Tibial nerve (tissue), 4 donors: ENCODE measurements at regions not wholly inside any gene's neighbourhood (a gene's known extent, or its start where the extent isn't known, plus 50 kb on each side); places are given as distances from the start of the nearest gene placed in this dataset.
"Not testable (repeated sequence)": the region's sequence is repeated elsewhere in the genome, so short reads cannot be mapped to it uniquely, and the experiment has no call there.

Experiments used
- DNase-seq, 2 donors: peaks; one replicate each; pipeline ENCODE4 v3.0.0-alpha.2; 2019; ENCODE audit warnings: low spot score in 2 of 2
- H3K27ac ChIP-seq, 4 donors: fragments of 200-600 bp; sonication (generic) in 3 of 4; one replicate each; pipeline ENCODE4 v1.5.1; 2017 to 2019; ENCODE audit warnings: mild to moderate bottlenecking in 1 of 4
- H3K27me3 ChIP-seq, 2 donors: fragments of 200-600 bp; sonication (generic) in 1 of 2; one replicate each; pipeline versions ENCODE4 v1.5.1 to v1.6.0; 2017 to 2019
- H3K36me3 ChIP-seq, 3 donors: fragments of 200-600 bp; sonication (generic); one replicate each; pipeline ENCODE4 v1.5.1; 2018 to 2019
- H3K4me1 ChIP-seq, 4 donors: fragments of 200-600 bp; sonication (generic) in 3 of 4; one replicate each; pipeline ENCODE4 v1.5.1; 2017 to 2019
- H3K4me3 ChIP-seq, 4 donors: fragments of 200-600 bp; sonication (generic) in 3 of 4; one replicate each; pipeline ENCODE4 v1.5.1; 2017 to 2019; ENCODE audit warnings: mild to moderate bottlenecking in 1 of 4, moderate library complexity in 1 of 4
- H3K9me3 ChIP-seq, 4 donors: fragments of 200-600 bp; sonication (generic) in 3 of 4; one replicate each; pipeline ENCODE4 v1.5.1; 2017 to 2019
- CTCF ChIP-seq, 5 experiments: fragments of 200-600 bp in 3 of 5; fragments of 450-650 bp in 2 of 5; sonication (generic) in 3 of 5; IDR thresholded peaks; one replicate each; pipeline ENCODE4 v1.5.1; 2016 to 2019; ENCODE audit warnings: antibody characterized with exemption in 5 of 5, mild to moderate bottlenecking in 3 of 5, moderate library complexity in 2 of 5
- EP300 ChIP-seq, 2 donors: sonication (generic); formaldehyde crosslinking; IDR thresholded peaks; one replicate each; pipeline ENCODE4 v1.6.1; 2017; ENCODE audit warnings: antibody characterized with exemption in 2 of 2, mild to moderate bottlenecking in 1 of 2
- POLR2A ChIP-seq, 2 donors: fragments of 450-650 bp; IDR thresholded peaks; one replicate each; pipeline ENCODE4 v1.6.1; 2017; ENCODE audit warnings: antibody characterized with exemption in 2 of 2, mild to moderate bottlenecking in 2 of 2, moderate library complexity in 2 of 2
- WGBS, 2 donors: methylation state at CpG; one replicate each; pipeline ENCODE4 v1.1.5; 2018; 5-methylcytosine and 5-hydroxymethylcytosine counted together

- Histone ChIP-seq H3K4me1 (peaks cover 0 to 5% (median 0%) of the 10 kb centered on the region in 4 donors), H3K9me3 (peaks cover 0 to 17% (median 0%) of the 10 kb centered on the region in 4 donors), H3K4me3 (peak overlapping the region in 1 of 4 donors; percentile 28), H3K27ac (no peak overlapping the region), H3K27me3 (peaks cover 0 to 42% of the 10 kb centered on the region in 2 donors), H3K36me3 (no peaks in the 10 kb centered on the region)
- WGBS, 2 donors: 14 to 20% methylated on average over 22 to 26 of the region's 43 CpGs
- TF ChIP-seq EP300 (IDR thresholded peaks at IDR 0.05) (no peak), CTCF (IDR thresholded peaks at IDR 0.05) (no peak), POLR2A (IDR thresholded peaks at IDR 0.05) (no peak)
- no peak for DNase-seq
These were observed 80.8 kb downstream of the ZNF467 start for GRCh38 chr7:149692557-149692982.

GRCh38 chr7:149692056-149692455, 81.3 kb downstream of the ZNF467 start:
- Histone ChIP-seq H3K4me1 (peaks cover 0 to 5% (median 0%) of the 10 kb centered on the region in 4 donors), H3K9me3 (peaks cover 0 to 12% (median 0%) of the 10 kb centered on the region in 4 donors), H3K27me3 (peaks cover 0 to 42% of the 10 kb centered on the region in 2 donors), H3K27ac (no peak overlapping the region), H3K4me3 (no peak overlapping the region), H3K36me3 (no peaks in the 10 kb centered on the region)
- no peak for DNase-seq
- 89 to 90% methylated on average over 9 of the region's 9 CpGs for WGBS, 2 donors
- TF ChIP-seq POLR2A (IDR thresholded peaks at IDR 0.05) (no peak), CTCF (IDR thresholded peaks at IDR 0.05) (no peak), EP300 (IDR thresholded peaks at IDR 0.05) (no peak)

GRCh38 chr7:149690688-149691446, 82.5 kb downstream of the ZNF467 start:
- peak; percentile 41 to 67 for DNase-seq
- Histone ChIP-seq H3K9me3 (peaks cover 0 to 11% (median 0%) of the 10 kb centered on the region in 4 donors), H3K4me1 (peaks cover 0 to 5% (median 0%) of the 10 kb centered on the region in 4 donors), H3K27ac (no peak overlapping the region), H3K4me3 (no peak overlapping the region), H3K27me3 (peaks cover 0 to 42% of the 10 kb centered on the region in 2 donors), H3K36me3 (no peaks in the 10 kb centered on the region)
- TF ChIP-seq CTCF (IDR thresholded peaks at IDR 0.05) (no peak), EP300 (IDR thresholded peaks at IDR 0.05) (no peak), POLR2A (IDR thresholded peaks at IDR 0.05) (no peak)
- 34 to 37% methylated on average over 22 of the region's 22 CpGs for WGBS, 2 donors

GRCh38 chr7:149689291-149689721, 84.1 kb downstream of the ZNF467 start:
- no peaks in the 10 kb centered on the region for H3K36me3 ChIP-seq
- H3K27ac ChIP-seq: no peak overlapping the region
- peaks cover 0 to 11% (median 0%) of the 10 kb centered on the region in 4 donors for H3K4me1 ChIP-seq
- peaks cover 0 to 39% of the 10 kb centered on the region in 2 donors for H3K27me3 ChIP-seq
- H3K9me3 ChIP-seq: peaks cover 0 to 11% (median 0%) of the 10 kb centered on the region in 4 donors
- H3K4me3 ChIP-seq: no peak overlapping the region
- WGBS, 2 donors: 84 to 86% methylated on average over 5 of the region's 5 CpGs
- no peak for DNase-seq
- TF ChIP-seq EP300 (IDR thresholded peaks at IDR 0.05) (no peak), CTCF (IDR thresholded peaks at IDR 0.05) (no peak), POLR2A (IDR thresholded peaks at IDR 0.05) (no peak)

- DNase-seq: no peak
These were observed 84.6 kb downstream of the ZNF467 start for GRCh38 chr7:149688836-149689235.

GRCh38 chr7:149687820-149688219, 85.6 kb downstream of the ZNF467 start:
- Histone ChIP-seq H3K9me3 (peaks cover 0 to 11% (median 0%) of the 10 kb centered on the region in 4 donors), H3K27me3 (peaks cover 0 to 32% of the 10 kb centered on the region in 2 donors), H3K4me1 (peaks cover 0 to 11% (median 0%) of the 10 kb centered on the region in 4 donors)
- not testable (repeated sequence) for H3K4me3 ChIP-seq, H3K27ac ChIP-seq, DNase-seq, H3K36me3 ChIP-seq
- 86 to 88% methylated on average over 7 of the region's 7 CpGs for WGBS, 2 donors

More at GRCh38 chr7:149688836-149689235, 84.6 kb downstream of the ZNF467 start:
- TF ChIP-seq EP300 (IDR thresholded peaks at IDR 0.05): no peak
- no peak for TF ChIP-seq POLR2A (IDR thresholded peaks at IDR 0.05)
- no peak for TF ChIP-seq CTCF (IDR thresholded peaks at IDR 0.05)
- Histone ChIP-seq H3K4me1 (peaks cover 0 to 11% (median 0%) of the 10 kb centered on the region in 4 donors), H3K9me3 (peaks cover 0 to 11% (median 0%) of the 10 kb centered on the region in 4 donors), H3K4me3 (no peak overlapping the region), H3K36me3 (no peaks in the 10 kb centered on the region), H3K27ac (no peak overlapping the region), H3K27me3 (peaks cover 0 to 39% of the 10 kb centered on the region in 2 donors)
- 83 to 86% methylated on average over 3 of the region's 3 CpGs for WGBS, 2 donors
